Hepatocyte (in vitro differentiated cells): ENCODE measurements at regions not wholly inside any gene's neighbourhood (a gene's known extent, or its start where the extent isn't known, plus 50 kb on each side); places are given as distances from the start of the nearest gene placed in this dataset.

ENCODE experiments used
- DNase-seq: peaks from one replicate; pipeline ENCODE4 v3.0.0-alpha.2; 2016; ENCODE audit warnings: low spot score
- H2AFZ ChIP-seq: fragments of 200-600 bp; sonication (generic); 2 replicates; pipeline ENCODE4 v1.6.0; 2016; ENCODE audit warnings: antibody characterized with exemption, mild to moderate bottlenecking
- H3K27ac ChIP-seq: fragments of 200-600 bp; sonication (generic); 2 replicates; pipeline ENCODE4 v1.5.1; 2016; ENCODE audit warnings: mild to moderate bottlenecking
- H3K27me3 ChIP-seq: fragments of 200-600 bp; sonication (generic); 2 replicates; pipeline ENCODE4 v1.6.1; 2016
- H3K36me3 ChIP-seq: fragments of 200-600 bp; sonication (generic); replicated peaks from 2 replicates; pipeline ENCODE4 v1.5.1; 2016; ENCODE audit warnings: low read depth; ENCODE audit not compliant: insufficient read depth
- H3K4me1 ChIP-seq: fragments of 200-600 bp; sonication (generic); 2 replicates; pipeline ENCODE4 v1.5.1; 2016; ENCODE audit warnings: mild to moderate bottlenecking, moderate library complexity; ENCODE audit not compliant: insufficient read depth
- H3K4me2 ChIP-seq: fragments of 200-600 bp; sonication (generic); 2 replicates; pipeline ENCODE4 v1.6.0; 2016
- H3K4me3 ChIP-seq: fragments of 200-600 bp; sonication (generic); 2 replicates; pipeline ENCODE4 v1.5.1; 2016; ENCODE audit warnings: mild to moderate bottlenecking
- H3K79me2 ChIP-seq: fragments of 200-600 bp; sonication (generic); 2 replicates; pipeline ENCODE4 v1.6.0; 2017; ENCODE audit warnings: mild to moderate bottlenecking
- H3K9me2 ChIP-seq: fragments of 200-600 bp; sonication (generic); replicated peaks from 2 replicates; pipeline ENCODE4 v1.6.0; 2017; ENCODE audit warnings: mild to moderate bottlenecking; ENCODE audit not compliant: insufficient read depth
- H3K9me3 ChIP-seq: fragments of 200-600 bp; sonication (generic); 2 replicates; pipeline ENCODE4 v1.5.1; 2016; ENCODE audit warnings: low read depth, mild to moderate bottlenecking
- H4K20me1 ChIP-seq: fragments of 200-600 bp; sonication (generic); 2 replicates; pipeline ENCODE4 v1.6.0; 2016; ENCODE audit warnings: mild to moderate bottlenecking; ENCODE audit not compliant: insufficient read depth, poor library complexity, severe bottlenecking
- EZH2 ChIP-seq: fragments of 200-600 bp; sonication (generic); IDR thresholded peaks from 2 replicates; pipeline ENCODE4 v1.6.1; 2016; ENCODE audit warnings: antibody characterized with exemption, mild to moderate bottlenecking, borderline replicate concordance
- EZH2phosphoT487 ChIP-seq: fragments of 200-600 bp; sonication (generic); IDR thresholded peaks from one replicate; pipeline ENCODE4 v1.6.1; 2018; ENCODE audit warnings: antibody characterized with exemption, mild to moderate bottlenecking, low read depth, moderate library complexity; ENCODE audit not compliant: unreplicated experiment, severe bottlenecking
- WGBS: methylation state at CpG from one replicate; pipeline ENCODE4 v1.1.6; 2016; ENCODE audit warnings: low lambda C conversion rate; ENCODE audit errors: missing lambda C conversion rate; 5-methylcytosine and 5-hydroxymethylcytosine counted together
- TF ChIP-seq, protein P1 (sequence below): fragments of 200-600 bp; sonication (generic); IDR thresholded peaks from 2 replicates; pipeline ENCODE4 v1.5.1; 2016; ENCODE audit warnings: antibody characterized with exemption, mild to moderate bottlenecking; ENCODE audit not compliant: poor library complexity

DNA sequence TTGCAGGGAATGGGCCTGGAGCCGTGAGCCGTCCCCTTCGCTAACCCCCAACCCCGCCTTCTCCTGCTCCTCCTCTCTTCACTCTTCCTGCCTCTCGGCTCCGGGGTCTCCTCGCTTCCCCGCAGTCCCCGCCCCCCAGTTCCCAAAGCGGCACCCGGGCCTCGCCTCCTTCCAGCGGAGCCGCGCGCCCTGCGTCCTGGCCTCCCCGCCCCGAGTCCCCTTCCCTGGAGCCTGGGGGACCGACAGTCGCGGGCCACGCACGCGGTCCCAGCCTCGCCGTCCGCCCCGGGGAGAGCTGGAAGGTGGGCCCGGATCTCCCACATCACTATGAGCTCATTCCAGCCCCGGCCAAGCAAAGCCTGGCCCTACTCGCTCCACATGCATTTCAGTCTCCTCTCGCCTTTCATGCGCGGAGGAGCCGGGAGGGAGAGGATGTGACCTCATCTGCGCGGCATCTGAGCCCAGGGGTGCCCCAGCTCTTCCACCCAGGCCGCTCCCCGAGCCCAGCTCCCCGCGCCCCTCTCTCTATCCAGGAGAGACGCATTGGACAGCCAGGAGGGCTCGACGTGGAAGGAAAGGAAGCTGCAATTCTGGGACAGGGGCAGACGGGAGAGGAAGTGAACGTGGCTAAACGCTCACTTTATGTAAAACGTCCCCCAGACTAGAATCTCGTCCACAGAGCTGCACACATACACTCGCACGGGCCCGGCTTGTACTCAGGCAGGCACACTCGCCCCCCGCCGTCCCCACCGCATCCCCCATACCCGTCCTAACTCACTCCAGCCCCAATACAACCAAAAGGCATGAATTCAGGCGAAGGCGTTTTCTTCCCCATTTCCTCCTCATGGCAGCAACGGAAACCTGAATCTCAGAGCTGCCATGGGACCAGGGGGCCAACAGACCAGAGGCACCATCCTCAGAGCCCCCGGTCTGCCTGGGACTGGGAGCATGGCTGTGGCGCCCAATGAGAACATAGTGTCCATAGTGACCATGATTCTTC is 108.7 kb upstream of the CCND2 start:
- Histone ChIP-seq H3K27me3 (no peaks in the 10 kb centered on the region), H2AFZ (peak overlapping the region; percentile 86)

DNA sequence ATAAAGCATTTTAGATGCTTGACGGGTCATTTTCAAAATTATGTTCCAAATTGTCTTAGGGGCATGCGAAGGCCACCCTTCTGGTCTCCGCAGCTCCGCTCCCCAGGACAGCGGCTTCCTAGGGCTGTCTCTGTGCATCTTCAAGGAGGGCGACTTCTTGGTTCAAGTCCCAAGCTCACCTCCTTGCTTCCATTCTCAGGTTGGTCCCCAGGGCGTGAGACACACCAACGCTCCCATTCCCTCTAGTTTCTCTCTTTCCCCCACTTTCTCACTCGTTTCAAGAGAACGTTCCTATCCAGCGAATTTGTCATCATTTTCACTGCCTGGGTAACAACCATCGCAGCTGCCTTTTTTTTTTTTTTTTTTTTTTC is 109.4 kb upstream of the CCND2 start:
- no peaks in the 10 kb centered on the region for H3K9me2 ChIP-seq
- TF ChIP-seq EZH2phosphoT487, result no peak
- TF ChIP-seq, protein P1, sequence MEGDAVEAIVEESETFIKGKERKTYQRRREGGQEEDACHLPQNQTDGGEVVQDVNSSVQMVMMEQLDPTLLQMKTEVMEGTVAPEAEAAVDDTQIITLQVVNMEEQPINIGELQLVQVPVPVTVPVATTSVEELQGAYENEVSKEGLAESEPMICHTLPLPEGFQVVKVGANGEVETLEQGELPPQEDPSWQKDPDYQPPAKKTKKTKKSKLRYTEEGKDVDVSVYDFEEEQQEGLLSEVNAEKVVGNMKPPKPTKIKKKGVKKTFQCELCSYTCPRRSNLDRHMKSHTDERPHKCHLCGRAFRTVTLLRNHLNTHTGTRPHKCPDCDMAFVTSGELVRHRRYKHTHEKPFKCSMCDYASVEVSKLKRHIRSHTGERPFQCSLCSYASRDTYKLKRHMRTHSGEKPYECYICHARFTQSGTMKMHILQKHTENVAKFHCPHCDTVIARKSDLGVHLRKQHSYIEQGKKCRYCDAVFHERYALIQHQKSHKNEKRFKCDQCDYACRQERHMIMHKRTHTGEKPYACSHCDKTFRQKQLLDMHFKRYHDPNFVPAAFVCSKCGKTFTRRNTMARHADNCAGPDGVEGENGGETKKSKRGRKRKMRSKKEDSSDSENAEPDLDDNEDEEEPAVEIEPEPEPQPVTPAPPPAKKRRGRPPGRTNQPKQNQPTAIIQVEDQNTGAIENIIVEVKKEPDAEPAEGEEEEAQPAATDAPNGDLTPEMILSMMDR, result no peak
- TF ChIP-seq EZH2, result no peak
- H3K4me2 ChIP-seq, result peak overlapping the region; percentile 86
- H3K4me1 ChIP-seq, result peaks cover 6% of the 10 kb centered on the region
- H3K27ac ChIP-seq, result peak overlapping the region; percentile 97
- WGBS, result 59% methylated on average over 11 of the region's 12 CpGs
- H3K27me3 ChIP-seq, result no peaks in the 10 kb centered on the region
- peak overlapping the region; percentile 63 for H2AFZ ChIP-seq
- H4K20me1 ChIP-seq, result no peaks in the 10 kb centered on the region
- DNase-seq, result no peak
- H3K36me3 ChIP-seq, result no peaks in the 10 kb centered on the region
- no peaks in the 10 kb centered on the region for H3K79me2 ChIP-seq
- H3K4me3 ChIP-seq, result no peak overlapping the region
- no peaks in the 10 kb centered on the region for H3K9me3 ChIP-seq

More for the DNA sequence above, 108.7 kb upstream of the CCND2 start:
- TF ChIP-seq, protein P1, result no peak
- no peak for TF ChIP-seq EZH2phosphoT487
- no peak for TF ChIP-seq EZH2
- WGBS, result 21% methylated on average over 48 of the region's 63 CpGs
- no peaks in the 10 kb centered on the region for H3K9me3 ChIP-seq
- peak overlapping the region; percentile 97 for H3K27ac ChIP-seq
- peaks cover 6% of the 10 kb centered on the region for H3K4me1 ChIP-seq
- no peaks in the 10 kb centered on the region for H3K79me2 ChIP-seq
- no peaks in the 10 kb centered on the region for H3K9me2 ChIP-seq
- H3K4me3 ChIP-seq, result peak overlapping the region; percentile 24
- H3K4me2 ChIP-seq, result peak overlapping the region; percentile 86
- DNase-seq, result peak; percentile 75
- no peaks in the 10 kb centered on the region for H3K36me3 ChIP-seq
- no peaks in the 10 kb centered on the region for H4K20me1 ChIP-seq

DNA sequence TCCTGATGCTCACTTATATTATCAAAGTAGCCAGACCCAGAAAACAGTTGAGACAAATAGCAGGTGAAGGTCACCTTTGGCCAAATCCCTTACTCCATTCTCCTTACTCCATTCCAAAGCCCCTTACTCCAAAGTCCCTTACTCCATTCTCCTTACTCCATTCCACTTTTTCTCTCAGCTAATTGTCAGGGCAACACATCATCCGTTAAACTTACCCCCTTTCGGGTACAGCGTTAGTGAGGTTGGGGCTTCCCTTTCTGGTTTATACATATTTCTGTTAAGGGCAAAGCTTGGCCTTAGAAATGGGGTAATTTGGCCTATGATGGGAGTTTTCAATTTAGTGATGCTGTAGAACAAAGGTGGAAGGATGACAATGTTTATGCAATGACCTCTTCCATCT is 111.8 kb upstream of the CCND2 start:
- peaks cover 6% of the 10 kb centered on the region for H3K4me1 ChIP-seq
- WGBS, result 84% methylated on average over 3 of the region's 3 CpGs
- no peaks in the 10 kb centered on the region for H3K79me2 ChIP-seq
- H3K27me3 ChIP-seq, result no peaks in the 10 kb centered on the region
- H3K9me3 ChIP-seq, result no peaks in the 10 kb centered on the region
- H3K36me3 ChIP-seq, result no peaks in the 10 kb centered on the region
- H3K9me2 ChIP-seq, result no peaks in the 10 kb centered on the region
- H3K4me3 ChIP-seq, result no peak overlapping the region
- TF ChIP-seq EZH2phosphoT487 (no peak), EZH2 (no peak)
- TF ChIP-seq, protein P1, result no peak
- no peaks in the 10 kb centered on the region for H4K20me1 ChIP-seq
- H3K4me2 ChIP-seq, result no peak overlapping the region
- H3K27ac ChIP-seq, result no peak overlapping the region
- DNase-seq, result no peak
- no peak overlapping the region for H2AFZ ChIP-seq
